Astrocyte (in vitro differentiated cells and primary cell): ENCODE measurements at regions not wholly inside any gene's neighbourhood (a gene's known extent, or its start where the extent isn't known, plus 50 kb on each side); places are given as distances from the start of the nearest gene placed in this dataset.

Experiments
- EZH2 ChIP-seq: IDR thresholded peaks from 2 replicates; pipeline ENCODE4 v1.6.1; 2012; ENCODE audit warnings: mild to moderate bottlenecking, low read length, inconsistent platforms; ENCODE audit not compliant: insufficient read depth
- TF ChIP-seq, protein P1 (sequence below): IDR thresholded peaks from 2 replicates; pipeline ENCODE4 v1.5.1; 2011; ENCODE audit warnings: low read depth, mild to moderate bottlenecking, inconsistent platforms, low read length, moderate library complexity; ENCODE audit not compliant: insufficient read depth

DNA sequence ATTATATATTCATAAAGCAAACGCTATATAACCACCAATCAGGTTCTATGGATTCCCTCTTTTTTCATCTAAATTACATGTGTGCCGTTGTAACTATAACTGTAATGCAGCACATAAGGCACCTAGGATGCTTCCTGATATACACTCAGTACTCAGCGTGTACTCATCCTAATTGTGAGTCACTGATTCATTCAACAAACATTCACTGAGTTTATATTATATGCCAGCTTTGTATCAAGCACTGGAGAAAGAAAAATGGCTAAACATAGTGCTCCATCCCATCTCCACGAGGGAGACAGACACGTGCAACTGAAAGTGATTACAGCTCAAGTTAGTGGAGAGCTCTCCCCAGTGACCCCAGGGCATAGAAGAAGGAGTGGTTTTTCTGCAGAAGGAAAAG lies 49.9 kb upstream of the SYN3 start:
- TF ChIP-seq, protein P1, sequence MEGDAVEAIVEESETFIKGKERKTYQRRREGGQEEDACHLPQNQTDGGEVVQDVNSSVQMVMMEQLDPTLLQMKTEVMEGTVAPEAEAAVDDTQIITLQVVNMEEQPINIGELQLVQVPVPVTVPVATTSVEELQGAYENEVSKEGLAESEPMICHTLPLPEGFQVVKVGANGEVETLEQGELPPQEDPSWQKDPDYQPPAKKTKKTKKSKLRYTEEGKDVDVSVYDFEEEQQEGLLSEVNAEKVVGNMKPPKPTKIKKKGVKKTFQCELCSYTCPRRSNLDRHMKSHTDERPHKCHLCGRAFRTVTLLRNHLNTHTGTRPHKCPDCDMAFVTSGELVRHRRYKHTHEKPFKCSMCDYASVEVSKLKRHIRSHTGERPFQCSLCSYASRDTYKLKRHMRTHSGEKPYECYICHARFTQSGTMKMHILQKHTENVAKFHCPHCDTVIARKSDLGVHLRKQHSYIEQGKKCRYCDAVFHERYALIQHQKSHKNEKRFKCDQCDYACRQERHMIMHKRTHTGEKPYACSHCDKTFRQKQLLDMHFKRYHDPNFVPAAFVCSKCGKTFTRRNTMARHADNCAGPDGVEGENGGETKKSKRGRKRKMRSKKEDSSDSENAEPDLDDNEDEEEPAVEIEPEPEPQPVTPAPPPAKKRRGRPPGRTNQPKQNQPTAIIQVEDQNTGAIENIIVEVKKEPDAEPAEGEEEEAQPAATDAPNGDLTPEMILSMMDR, result no peak
- no peak for TF ChIP-seq EZH2
